Gastroesophageal sphincter (tissue), 4 donors: ENCODE measurements at regions not wholly inside any gene's neighbourhood (a gene's known extent, or its start where the extent isn't known, plus 50 kb on each side); places are given as distances from the start of the nearest gene placed in this dataset.
"Not testable (repeated sequence)": the region's sequence is repeated elsewhere in the genome, so short reads cannot be mapped to it uniquely, and the experiment has no call there.

Experiments used
- ATAC-seq: fragments of 150-250 bp; one replicate; pipeline ENCODE4 v1.9.1; 2016; ENCODE audit warnings: mild to moderate bottlenecking, moderate library complexity
- H3K27ac ChIP-seq, 4 donors: fragments of 200-600 bp; sonication (generic) in 3 of 4; 1 replicate in 3 of 4; 2 replicates in 1 of 4; pipeline ENCODE4 v1.5.1; 2016 to 2019
- H3K27me3 ChIP-seq: fragments of 200-600 bp; sonication (generic); one replicate; pipeline ENCODE4 v1.5.1; 2019
- H3K36me3 ChIP-seq, 2 donors: fragments of 200-600 bp; sonication (generic); one replicate each; pipeline ENCODE4 v1.5.1; 2019; ENCODE audit warnings: control low read depth in 1 of 2
- H3K4me1 ChIP-seq, 3 donors: fragments of 200-600 bp; sonication (generic); 1 replicate in 2 of 3; 2 replicates in 1 of 3; pipeline ENCODE4 v1.5.1; 2016 to 2019; ENCODE audit warnings: control low read depth in 2 of 3
- H3K4me3 ChIP-seq, 2 donors: fragments of 200-600 bp; sonication (generic); one replicate each; pipeline ENCODE4 v1.5.1; 2019; ENCODE audit warnings: mild to moderate bottlenecking in 1 of 2, moderate library complexity in 1 of 2
- H3K9me3 ChIP-seq, 3 donors: fragments of 200-600 bp; sonication (generic); one replicate each; pipeline ENCODE4 v1.5.1; 2017 to 2019; ENCODE audit warnings: control low read depth in 2 of 3
- EP300 ChIP-seq: sonication (generic); formaldehyde crosslinking; IDR thresholded peaks from one replicate; pipeline ENCODE4 v1.6.1; 2017; ENCODE audit warnings: antibody characterized with exemption, mild to moderate bottlenecking
- POLR2A ChIP-seq, 2 donors: fragments of 450-650 bp; IDR thresholded peaks; one replicate each; pipeline ENCODE4 v1.6.1; 2017; ENCODE audit warnings: antibody characterized with exemption in 2 of 2, mild to moderate bottlenecking in 2 of 2, moderate library complexity in 1 of 2
- POLR2AphosphoS5 ChIP-seq: sonication (generic); formaldehyde crosslinking; IDR thresholded peaks from one replicate; pipeline ENCODE4 v1.6.1; 2017; ENCODE audit warnings: antibody characterized with exemption
- WGBS, 2 donors: methylation state at CpG; one replicate each; pipeline ENCODE4 v1.1.5; 2018; ENCODE audit warnings: low coverage in 1 of 2; 5-methylcytosine and 5-hydroxymethylcytosine counted together
- TF ChIP-seq, protein P1 (sequence below), 4 experiments: fragments of 200-600 bp in 2 of 4; fragments of 450-650 bp in 2 of 4; sonication (generic) in 1 of 4; IDR thresholded peaks; one replicate each; pipeline ENCODE4 v1.5.1; 2017 to 2019; ENCODE audit warnings: antibody characterized with exemption in 4 of 4, mild to moderate bottlenecking in 2 of 4, moderate library complexity in 2 of 4

DNA sequence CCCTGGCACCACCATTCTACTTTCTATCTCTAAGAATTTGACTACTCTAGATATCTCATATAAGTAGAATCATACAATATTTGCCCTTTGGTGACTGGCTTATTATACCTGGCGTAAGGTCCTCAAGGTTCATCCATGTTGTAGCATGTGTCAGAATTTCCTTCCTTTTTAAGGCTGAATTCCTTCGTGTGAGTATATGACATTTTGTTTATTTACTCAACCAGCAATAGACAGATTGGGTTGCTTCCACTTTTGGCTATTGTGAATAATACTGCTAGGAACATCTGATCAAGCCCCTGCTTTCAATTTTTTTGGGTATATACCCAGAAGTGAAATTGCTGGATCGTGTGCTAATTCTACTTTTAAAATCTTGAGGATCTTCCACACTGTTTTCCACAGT is 232.8 kb upstream of the MCHR2 start:
- TF ChIP-seq, protein P1, sequence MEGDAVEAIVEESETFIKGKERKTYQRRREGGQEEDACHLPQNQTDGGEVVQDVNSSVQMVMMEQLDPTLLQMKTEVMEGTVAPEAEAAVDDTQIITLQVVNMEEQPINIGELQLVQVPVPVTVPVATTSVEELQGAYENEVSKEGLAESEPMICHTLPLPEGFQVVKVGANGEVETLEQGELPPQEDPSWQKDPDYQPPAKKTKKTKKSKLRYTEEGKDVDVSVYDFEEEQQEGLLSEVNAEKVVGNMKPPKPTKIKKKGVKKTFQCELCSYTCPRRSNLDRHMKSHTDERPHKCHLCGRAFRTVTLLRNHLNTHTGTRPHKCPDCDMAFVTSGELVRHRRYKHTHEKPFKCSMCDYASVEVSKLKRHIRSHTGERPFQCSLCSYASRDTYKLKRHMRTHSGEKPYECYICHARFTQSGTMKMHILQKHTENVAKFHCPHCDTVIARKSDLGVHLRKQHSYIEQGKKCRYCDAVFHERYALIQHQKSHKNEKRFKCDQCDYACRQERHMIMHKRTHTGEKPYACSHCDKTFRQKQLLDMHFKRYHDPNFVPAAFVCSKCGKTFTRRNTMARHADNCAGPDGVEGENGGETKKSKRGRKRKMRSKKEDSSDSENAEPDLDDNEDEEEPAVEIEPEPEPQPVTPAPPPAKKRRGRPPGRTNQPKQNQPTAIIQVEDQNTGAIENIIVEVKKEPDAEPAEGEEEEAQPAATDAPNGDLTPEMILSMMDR (IDR thresholded peaks at IDR 0.05) = no peak
- TF ChIP-seq POLR2AphosphoS5 = no peak
- TF ChIP-seq POLR2A (IDR thresholded peaks at IDR 0.05) = no peak
- no peak for TF ChIP-seq EP300
- no peak for ATAC-seq
- H3K4me3 ChIP-seq = no peak overlapping the region
- 40 to 46% methylated on average over 3 of the region's 3 CpGs for WGBS, 2 donors
- no peaks in the 10 kb centered on the region for H3K36me3 ChIP-seq
- peaks cover 0 to 6% (median 4%) of the 10 kb centered on the region in 3 donors for H3K4me1 ChIP-seq
- no peaks in the 10 kb centered on the region for H3K9me3 ChIP-seq
- no peaks in the 10 kb centered on the region for H3K27me3 ChIP-seq
- no peak overlapping the region for H3K27ac ChIP-seq

DNA sequence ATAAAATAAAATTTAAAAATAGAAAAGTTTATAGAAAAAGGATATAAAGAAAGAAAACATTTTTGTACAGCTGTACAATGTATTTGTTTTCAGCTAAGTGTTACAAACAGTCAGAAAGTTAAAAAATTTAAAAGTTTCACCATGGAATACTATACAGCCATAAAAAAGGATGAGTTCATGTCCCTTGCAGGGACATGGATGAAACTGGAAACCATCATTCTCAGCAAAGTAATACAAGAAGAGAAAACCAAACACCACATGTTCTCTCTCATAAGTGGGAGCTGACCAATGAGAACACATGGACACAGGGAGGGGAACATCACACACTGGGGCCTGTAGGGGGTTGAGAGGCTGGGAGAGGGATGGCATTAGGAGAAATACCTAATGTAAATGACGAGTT is 229.9 kb upstream of the MCHR2 start:
- not testable (repeated sequence) for H3K27ac ChIP-seq, H3K9me3 ChIP-seq, ATAC-seq, H3K36me3 ChIP-seq, H3K27me3 ChIP-seq, H3K4me1 ChIP-seq, H3K4me3 ChIP-seq
- 57 to 100% methylated on average over 1 of the region's 1 CpG for WGBS, 2 donors

DNA sequence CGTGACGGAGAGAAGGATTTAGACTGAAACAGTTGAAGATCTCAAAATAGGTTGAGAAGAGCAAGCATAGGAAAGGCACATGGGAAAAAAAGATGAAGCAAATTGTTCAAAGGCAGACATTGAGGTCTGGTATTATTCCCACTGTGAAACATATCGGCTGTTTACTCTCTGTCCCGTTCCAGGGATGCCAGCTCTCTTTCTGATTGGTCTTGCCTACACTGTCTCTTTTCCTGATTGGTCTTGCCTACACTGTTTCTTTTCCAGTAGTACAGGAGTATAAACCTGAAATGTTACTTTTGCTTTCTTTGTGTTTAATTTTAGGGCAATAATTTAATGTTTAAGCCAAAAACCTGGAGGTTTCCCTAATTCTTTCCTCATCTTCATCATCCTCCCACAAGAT is 226.5 kb upstream of the MCHR2 start:
- Histone ChIP-seq H3K4me1 (no peaks in the 10 kb centered on the region), H3K4me3 (no peak overlapping the region), H3K27ac (no peak overlapping the region), H3K9me3 (no peaks in the 10 kb centered on the region), H3K27me3 (no peaks in the 10 kb centered on the region), H3K36me3 (no peaks in the 10 kb centered on the region)
- 57 to 77% methylated on average over 2 to 4 of the region's 4 CpGs for WGBS, 2 donors
- no peak for ATAC-seq
- TF ChIP-seq POLR2AphosphoS5 (no peak), POLR2A (IDR thresholded peaks at IDR 0.05) (no peak), EP300 (no peak)
- TF ChIP-seq, protein P1 (IDR thresholded peaks at IDR 0.05) = no peak

DNA sequence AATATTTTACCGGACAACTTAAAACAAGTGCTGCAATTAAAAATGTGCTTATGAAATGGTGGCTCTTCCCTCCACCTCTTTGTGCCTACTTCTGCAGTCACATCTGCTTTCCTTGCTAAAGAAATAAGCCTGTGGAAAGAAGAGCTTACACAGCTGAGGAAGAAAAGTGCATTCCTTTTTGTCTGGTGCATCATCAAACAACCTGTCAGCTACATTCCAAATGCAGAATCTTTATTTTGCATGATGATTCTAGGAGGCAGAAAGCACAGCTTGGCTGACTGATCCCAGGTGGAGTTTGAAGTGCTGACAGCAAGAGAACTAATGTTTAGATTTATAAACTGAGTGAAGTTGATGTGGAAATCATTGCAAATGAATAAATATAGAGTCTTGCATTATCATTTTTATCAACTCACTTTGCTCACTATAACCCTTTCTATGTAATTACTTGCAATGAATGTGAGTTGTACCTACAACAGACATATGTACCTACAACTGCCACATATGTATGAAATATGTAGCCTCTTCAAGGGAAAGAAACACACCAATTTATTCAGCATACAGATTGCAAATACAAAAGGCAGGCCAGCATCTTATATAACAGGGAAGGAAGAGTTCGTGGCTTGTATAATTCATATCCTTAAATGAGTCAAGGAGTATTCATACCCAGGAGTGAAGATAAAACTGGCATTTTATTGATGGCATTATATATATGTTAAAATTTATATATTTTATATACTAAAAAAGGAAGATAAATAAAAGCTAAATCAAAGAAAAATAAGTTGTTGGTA is 223.4 kb upstream of the MCHR2 start:
- H3K27ac ChIP-seq = no peak overlapping the region
- no peak for ATAC-seq
- no peaks in the 10 kb centered on the region for H3K27me3 ChIP-seq
- no peaks in the 10 kb centered on the region for H3K9me3 ChIP-seq
- TF ChIP-seq, protein P1 (IDR thresholded peaks at IDR 0.05) = no peak
- TF ChIP-seq EP300 = no peak
- TF ChIP-seq POLR2A (IDR thresholded peaks at IDR 0.05) = no peak
- TF ChIP-seq POLR2AphosphoS5 = no peak
- no peaks in the 10 kb centered on the region for H3K36me3 ChIP-seq
- no peak overlapping the region for H3K4me3 ChIP-seq
- H3K4me1 ChIP-seq = no peaks in the 10 kb centered on the region
- WGBS, 2 donors = 54 to 72% methylated on average over 2 of the region's 2 CpGs

DNA sequence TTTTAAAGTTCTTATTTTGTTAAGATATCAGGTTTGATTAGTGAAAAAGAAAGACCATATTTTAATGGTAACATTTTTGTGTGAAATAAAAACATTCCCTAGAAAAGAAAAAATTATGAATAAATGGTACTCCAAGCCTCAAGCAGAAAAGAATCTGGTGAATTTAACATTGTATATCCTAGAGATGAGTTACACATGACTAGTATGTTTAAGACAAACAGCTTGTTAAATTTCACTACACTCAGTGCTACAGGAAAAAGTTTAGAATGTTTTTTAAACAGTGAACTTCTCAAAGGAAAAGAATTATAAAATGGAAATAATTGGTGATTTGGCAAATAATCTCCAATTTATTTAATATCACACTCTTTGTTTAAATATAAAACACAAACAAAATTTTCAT is 222.7 kb upstream of the MCHR2 start:
- no peak overlapping the region for H3K27ac ChIP-seq
- no peak for ATAC-seq
- H3K9me3 ChIP-seq = no peaks in the 10 kb centered on the region
- TF ChIP-seq, protein P1 (IDR thresholded peaks at IDR 0.05) = no peak
- TF ChIP-seq EP300 (no peak), POLR2A (IDR thresholded peaks at IDR 0.05) (no peak), POLR2AphosphoS5 (no peak)
- H3K27me3 ChIP-seq = no peaks in the 10 kb centered on the region
- no peaks in the 10 kb centered on the region for H3K4me1 ChIP-seq
- no peak overlapping the region for H3K4me3 ChIP-seq
- H3K36me3 ChIP-seq = no peaks in the 10 kb centered on the region
